OCI-LY1 (cell line): ENCODE measurements at regions not wholly inside any gene's neighbourhood (a gene's known extent, or its start where the extent isn't known, plus 50 kb on each side); places are given as distances from the start of the nearest gene placed in this dataset.
A peak's percentile ranks its signal among the peaks of the same experiment; 100 is the strongest.

Experiments used
- H2AFZ ChIP-seq: fragments of 200-600 bp; sonication (generic), shearing (Covaris generic); 2 replicates; pipeline ENCODE4 v1.6.0; 2014; ENCODE audit warnings: antibody characterized with exemption, mild to moderate bottlenecking, low read length
- H3F3A ChIP-seq: fragments of 200-600 bp; sonication (generic), shearing (Covaris generic); 2 replicates; pipeline ENCODE4 v1.6.0; 2014; ENCODE audit warnings: mild to moderate bottlenecking, antibody characterized with exemption, low read length, moderate library complexity; ENCODE audit not compliant: insufficient read depth
- H3K27ac ChIP-seq: fragments of 200-600 bp; sonication (generic); 2 replicates; pipeline ENCODE4 v1.5.1; 2014; ENCODE audit warnings: low read length, mixed run types, mild to moderate bottlenecking, low read depth; ENCODE audit not compliant: poor library complexity, severe bottlenecking
- H3K27me3 ChIP-seq: fragments of 200-600 bp; sonication (generic); 2 replicates; pipeline ENCODE4 v1.6.0; 2014; ENCODE audit warnings: antibody characterized with exemption, mild to moderate bottlenecking, low read length, moderate library complexity; ENCODE audit not compliant: insufficient read depth
- H3K36me3 ChIP-seq: fragments of 200-600 bp; sonication (generic); 2 replicates; pipeline ENCODE4 v1.6.1; 2014; ENCODE audit warnings: mild to moderate bottlenecking, antibody characterized with exemption, low read length, moderate library complexity, mixed read lengths; ENCODE audit not compliant: insufficient read depth
- H3K4me1 ChIP-seq: fragments of 200-600 bp; sonication (generic); 2 replicates; pipeline ENCODE4 v1.5.1; 2014; ENCODE audit warnings: mild to moderate bottlenecking, low read length, moderate library complexity; ENCODE audit not compliant: insufficient read depth, severe bottlenecking
- H3K4me2 ChIP-seq: fragments of 200-600 bp; sonication (generic), shearing (Covaris generic); 2 replicates; pipeline ENCODE4 v1.6.1; 2014; ENCODE audit warnings: low read length
- H3K4me3 ChIP-seq: fragments of 200-600 bp; sonication (generic); 2 replicates; pipeline ENCODE4 v1.5.1; 2014; ENCODE audit warnings: low read length, low read depth, mild to moderate bottlenecking, mixed read lengths; ENCODE audit not compliant: poor library complexity, severe bottlenecking
- H3K79me2 ChIP-seq: fragments of 200-600 bp; shearing (Covaris generic); 2 replicates; pipeline ENCODE4 v1.6.1; 2016; ENCODE audit warnings: mixed run types, low read length, mixed read lengths; ENCODE audit not compliant: insufficient read depth
- H3K9ac ChIP-seq: fragments of 200-600 bp; sonication (generic), shearing (Covaris generic); 2 replicates; pipeline ENCODE4 v1.6.1; 2014; ENCODE audit warnings: mild to moderate bottlenecking, low read length, mixed read lengths
- H3K9me2 ChIP-seq: fragments of 200-600 bp; sonication (generic), shearing (Covaris generic); 2 replicates; pipeline ENCODE4 v1.6.1; 2014; ENCODE audit warnings: low read depth, mild to moderate bottlenecking, low read length, mixed read lengths
- H3K9me3 ChIP-seq: fragments of 200-600 bp; shearing (Covaris generic); 2 replicates; pipeline ENCODE4 v1.6.1; 2014; ENCODE audit warnings: low read length, mixed read lengths
- H4K20me1 ChIP-seq: fragments of 200-600 bp; sonication (generic), shearing (Covaris generic); 2 replicates; pipeline ENCODE4 v1.6.0; 2016; ENCODE audit warnings: mild to moderate bottlenecking, low read length; ENCODE audit not compliant: insufficient read depth
- CTCF ChIP-seq: fragments of 200-600 bp; sonication (generic), shearing (Covaris generic); IDR thresholded peaks from 2 replicates; pipeline ENCODE4 v1.5.1; 2017; ENCODE audit warnings: mild to moderate bottlenecking, antibody characterized with exemption, low read length, moderate library complexity, mixed read lengths
- EZH2 ChIP-seq: fragments of 200-600 bp; sonication (generic), shearing (Covaris generic); IDR thresholded peaks from 2 replicates; pipeline ENCODE4 v1.8.0; 2017; ENCODE audit warnings: borderline replicate concordance, mixed run types, mild to moderate bottlenecking, antibody characterized with exemption, low read length, moderate library complexity, mixed read lengths

GRCh38 chr3:109569135-109569846 lies 231.9 kb upstream of the DPPA4 start:
- Histone ChIP-seq H3K4me1 (peaks cover 75% of the 10 kb centered on the region), H3K36me3 (peaks cover 9% of the 10 kb centered on the region), H3K4me2 (peak overlapping the region; percentile 54), H3K27ac (peak overlapping the region; percentile 95), H3K4me3 (peak overlapping the region; percentile 35), H3F3A (no peaks in the 10 kb centered on the region), H3K27me3 (no peaks in the 10 kb centered on the region), H3K9me3 (no peaks in the 10 kb centered on the region), H3K9ac (peak overlapping the region; percentile 64; the same call in 1 of the 2 replicates), H2AFZ (no peak overlapping the region), H3K9me2 (no peaks in the 10 kb centered on the region), H3K79me2 (peaks cover 80% of the 10 kb centered on the region), H4K20me1 (no peaks in the 10 kb centered on the region)
- no peak for TF ChIP-seq CTCF
- TF ChIP-seq EZH2, result no peak

GRCh38 chr3:109570408-109570807 lies 233.1 kb upstream of the DPPA4 start:
- no peak for TF ChIP-seq CTCF
- no peak for TF ChIP-seq EZH2
- Histone ChIP-seq H3K4me1 (peaks cover 64% of the 10 kb centered on the region), H3K27ac (peak overlapping the region; percentile 95), H3F3A (no peaks in the 10 kb centered on the region), H3K9me3 (no peaks in the 10 kb centered on the region), H3K9ac (peak overlapping the region; percentile 64), H3K27me3 (no peaks in the 10 kb centered on the region), H4K20me1 (no peaks in the 10 kb centered on the region), H3K79me2 (peaks cover 72% of the 10 kb centered on the region), H2AFZ (no peak overlapping the region), H3K4me2 (peak overlapping the region; percentile 54), H3K36me3 (peaks cover 10% of the 10 kb centered on the region), H3K4me3 (peak overlapping the region; percentile 35), H3K9me2 (no peaks in the 10 kb centered on the region)

GRCh38 chr3:109572301-109572700 lies 235.0 kb upstream of the DPPA4 start:
- Histone ChIP-seq H4K20me1 (no peaks in the 10 kb centered on the region), H3K9ac (no peak overlapping the region), H3K4me1 (peaks cover 51% of the 10 kb centered on the region), H2AFZ (no peak overlapping the region), H3K27ac (no peak overlapping the region), H3K4me2 (no peak overlapping the region), H3K9me2 (no peaks in the 10 kb centered on the region), H3F3A (no peaks in the 10 kb centered on the region), H3K4me3 (no peak overlapping the region), H3K79me2 (peaks cover 71% of the 10 kb centered on the region), H3K36me3 (peaks cover 12% of the 10 kb centered on the region), H3K9me3 (no peaks in the 10 kb centered on the region), H3K27me3 (no peaks in the 10 kb centered on the region)
- TF ChIP-seq EZH2 (no peak), CTCF (no peak)
